SK-N-SH (cell line): ENCODE measurements at regions not wholly inside any gene's neighbourhood (a gene's known extent, or its start where the extent isn't known, plus 50 kb on each side); places are given as distances from the start of the nearest gene placed in this dataset.

Experiments used
- CTCF ChIA-PET: fragments of 300-600, 350-600 bp; formaldehyde crosslinking; extraction: SDS; loops from one replicate; lab custom pipeline; 2021; lab: Yijun Ruan, JAX
- POLR2A ChIA-PET: fragments of 350-600 bp; sonication (Branson Sonifier 250); formaldehyde crosslinking; extraction: SDS; loops from one replicate; lab custom pipeline; 2020; ENCODE audit warnings: antibody characterized with exemption, inconsistent platforms; lab: Yijun Ruan, JAX
- DNase-seq: peaks from one replicate; pipeline ENCODE4 v3.0.0; 2012
- H2AFZ ChIP-seq: fragments of 200-600 bp; sonication (generic); 2 replicates; pipeline ENCODE4 v1.8.1; 2016; ENCODE audit warnings: antibody characterized with exemption, mild to moderate bottlenecking, low read depth
- H3F3A ChIP-seq: fragments of 200-600 bp; sonication (generic); replicated peaks from 2 replicates; pipeline ENCODE3; 2016; ENCODE audit warnings: antibody characterized with exemption, mild to moderate bottlenecking; ENCODE audit not compliant: insufficient read depth
- H3K27ac ChIP-seq, 2 experiments: fragments of 200-500 bp in 1 of 2; fragments of 200-600 bp in 1 of 2; sonication (Bioruptor generic) in 1 of 2; sonication (generic), shearing (Covaris generic) in 1 of 2; 2 replicates each; pipeline versions ENCODE4 v1.5.1 to v1.6.1; 2014 to 2016; ENCODE audit warnings: low read depth in 2 of 2, inconsistent platforms in 1 of 2, low read length in 1 of 2, mild to moderate bottlenecking in 1 of 2, mixed read lengths in 1 of 2
- H3K27me3 ChIP-seq: fragments of 200-600 bp; sonication (generic), shearing (Covaris generic); 2 replicates; pipeline ENCODE4 v1.6.1; 2016; ENCODE audit warnings: mixed run types; ENCODE audit not compliant: insufficient read depth
- H3K36me3 ChIP-seq, 2 experiments: fragments of 200-500 bp in 1 of 2; fragments of 200-600 bp in 1 of 2; sonication (Bioruptor generic) in 1 of 2; sonication (generic) in 1 of 2; replicated peaks in 1 of 2; 2 replicates each; pipeline versions ENCODE3 to v1.5.1; 2014 to 2016; ENCODE audit warnings: low read length in 1 of 2, mild to moderate bottlenecking in 1 of 2; ENCODE audit not compliant: insufficient read depth in 2 of 2, control insufficient read depth in 1 of 2
- H3K4me1 ChIP-seq, 2 experiments: fragments of 200-500 bp in 1 of 2; fragments of 200-600 bp in 1 of 2; sonication (Bioruptor generic) in 1 of 2; sonication (generic), shearing (Covaris generic) in 1 of 2; 2 replicates each; pipeline versions ENCODE4 v1.5.1 to v1.6.1; 2014 to 2016; ENCODE audit warnings: low read depth in 1 of 2, low read length in 1 of 2, mixed run types in 1 of 2; ENCODE audit not compliant: insufficient read depth in 2 of 2, control insufficient read depth in 1 of 2
- H3K4me2 ChIP-seq: fragments of 200-600 bp; sonication (generic), shearing (Covaris generic); 2 replicates; pipeline ENCODE4 v1.6.1; 2017; ENCODE audit warnings: mixed run types
- H3K4me3 ChIP-seq, 2 experiments: fragments of 200-500 bp in 1 of 2; fragments of 200-600 bp in 1 of 2; sonication (Bioruptor generic) in 1 of 2; sonication (generic), shearing (Covaris generic) in 1 of 2; 2 replicates each; pipeline versions ENCODE4 v1.5.1 to v1.8.1; 2014 to 2016; ENCODE audit warnings: low read depth in 2 of 2, inconsistent platforms in 1 of 2, low read length in 1 of 2, mild to moderate bottlenecking in 1 of 2, mixed read lengths in 1 of 2, moderate library complexity in 1 of 2
- H3K79me2 ChIP-seq: fragments of 200-600 bp; sonication (generic); 2 replicates; pipeline ENCODE4 v1.8.1; 2017; ENCODE audit warnings: mild to moderate bottlenecking; ENCODE audit not compliant: insufficient read depth
- H3K9ac ChIP-seq: fragments of 200-600 bp; sonication (generic); 2 replicates; pipeline ENCODE4 v1.6.1; 2017; ENCODE audit warnings: mixed run types
- H3K9me2 ChIP-seq: fragments of 200-600 bp; sonication (generic); 2 replicates; pipeline ENCODE4 v1.6.1; 2017; ENCODE audit warnings: mixed run types
- H3K9me3 ChIP-seq: fragments of 200-600 bp; sonication (generic); 2 replicates; pipeline ENCODE4 v1.6.1; 2017; ENCODE audit warnings: mixed run types, mild to moderate bottlenecking, moderate library complexity
- H4K20me1 ChIP-seq: fragments of 200-600 bp; sonication (generic); 2 replicates; pipeline ENCODE4 v1.6.1; 2017; ENCODE audit warnings: mild to moderate bottlenecking, mixed run types; ENCODE audit not compliant: insufficient read depth
- CHD2 ChIP-seq: fragments of 150-350 bp; IDR thresholded peaks from 2 replicates; pipeline ENCODE4 v1.6.1; 2018; ENCODE audit warnings: low read length; ENCODE audit not compliant: partially characterized antibody
- EP300 ChIP-seq, 2 experiments: IDR thresholded peaks; 2 replicates each; pipeline versions ENCODE4 v1.4.0 to v1.6.1; 2012; ENCODE audit warnings: borderline replicate concordance in 1 of 2, low read depth in 1 of 2, low read length in 1 of 2
- EZH2phosphoT487 ChIP-seq: fragments of 200-600 bp; sonication (generic); IDR thresholded peaks from 2 replicates; pipeline ENCODE4 v1.6.1; 2017; ENCODE audit warnings: low read depth, mixed run types, mild to moderate bottlenecking, antibody characterized with exemption, moderate library complexity, borderline replicate concordance
- FOSL2 ChIP-seq: IDR thresholded peaks from 2 replicates; pipeline ENCODE4 v1.4.0; 2012; ENCODE audit warnings: low read depth, mild to moderate bottlenecking, moderate library complexity, borderline replicate concordance
- FOXM1 ChIP-seq: IDR thresholded peaks from 2 replicates; pipeline ENCODE4 v1.4.0; 2012; ENCODE audit warnings: low read depth, mild to moderate bottlenecking
- GABPA ChIP-seq: IDR thresholded peaks from 2 replicates; pipeline ENCODE4 v1.4.0; 2012; ENCODE audit warnings: low read depth, mild to moderate bottlenecking
- GATA2 ChIP-seq: sonication (generic); formaldehyde crosslinking; IDR thresholded peaks from 2 replicates; pipeline ENCODE4 v1.5.0; 2020; ENCODE audit warnings: mild to moderate bottlenecking, missing genetic modification reagents
- IRF3 ChIP-seq: fragments of 150-350 bp; IDR thresholded peaks from 2 replicates; pipeline ENCODE4 v1.6.1; 2016; ENCODE audit warnings: mild to moderate bottlenecking, low read depth, low read length
- JUND ChIP-seq: IDR thresholded peaks from 2 replicates; pipeline ENCODE4 v1.4.0; 2012
- MEF2A ChIP-seq: IDR thresholded peaks from 2 replicates; pipeline ENCODE4 v1.4.0; 2012; ENCODE audit warnings: low read depth, borderline replicate concordance
- MXI1 ChIP-seq: IDR thresholded peaks from 2 replicates; pipeline ENCODE4 v1.6.1; 2012; ENCODE audit warnings: mild to moderate bottlenecking, low read depth, low read length, improper control_type of control experiment
- NRF1 ChIP-seq: IDR thresholded peaks from 2 replicates; pipeline ENCODE4 v1.6.1; 2012; ENCODE audit warnings: low read depth, mild to moderate bottlenecking, low read length
- POLR2AphosphoS5 ChIP-seq: IDR thresholded peaks from 2 replicates; pipeline ENCODE4 v1.6.1; 2012; ENCODE audit warnings: low read depth, low read length
- RFX5 ChIP-seq: IDR thresholded peaks from 2 replicates; pipeline ENCODE4 v1.6.1; 2012; ENCODE audit warnings: mild to moderate bottlenecking, improper control_type of control experiment, low read length
- RXRA ChIP-seq: IDR thresholded peaks from 2 replicates; pipeline ENCODE4 v1.4.0; 2012; ENCODE audit warnings: low read depth, mild to moderate bottlenecking, borderline replicate concordance
- SMC3 ChIP-seq: IDR thresholded peaks from 2 replicates; pipeline ENCODE4 v1.6.1; 2012; ENCODE audit warnings: low read depth, low read length, improper control_type of control experiment
- USF1 ChIP-seq: IDR thresholded peaks from 2 replicates; pipeline ENCODE4 v1.4.0; 2012; ENCODE audit warnings: low read depth, borderline replicate concordance
- USF2 ChIP-seq: fragments of 150-350 bp; IDR thresholded peaks from 2 replicates; pipeline ENCODE4 v1.6.1; 2017; ENCODE audit warnings: antibody characterized with exemption, low read length, low read depth, borderline replicate concordance
- WGBS: methylation state at CpG from one replicate; pipeline ENCODE4 v1.1.6; 2017; ENCODE audit warnings: low lambda C conversion rate; 5-methylcytosine and 5-hydroxymethylcytosine counted together

- H3K36me3 ChIP-seq, result no peaks in the 10 kb centered on the region
- H3K9ac ChIP-seq, result no peak overlapping the region
- H3K79me2 ChIP-seq, result no peaks in the 10 kb centered on the region
- H3K4me2 ChIP-seq, result no peak overlapping the region
- ChIA-PET CTCF (no interaction called here), POLR2A (no interaction called here)
- H3K9me2 ChIP-seq, result no peaks in the 10 kb centered on the region
- no peaks in the 10 kb centered on the region for H4K20me1 ChIP-seq
- H3K27ac ChIP-seq, result no peak overlapping the region
- no peaks in the 10 kb centered on the region for H3F3A ChIP-seq
- 4% methylated on average over 1 of the region's 1 CpG for WGBS
- TF ChIP-seq JUND, result no peak
- no peak for TF ChIP-seq GABPA
- TF ChIP-seq FOXM1, result no peak
- no peak for TF ChIP-seq POLR2AphosphoS5
- no peak for TF ChIP-seq GATA2 (CRISPR knock-in tag)
- TF ChIP-seq FOSL2, result no peak
- H3K4me3 ChIP-seq, result no peak overlapping the region
- no peak overlapping the region for H2AFZ ChIP-seq
- H3K9me3 ChIP-seq, result no peaks in the 10 kb centered on the region
- H3K4me1 ChIP-seq, result no peaks in the 10 kb centered on the region
- H3K27me3 ChIP-seq, result no peaks in the 10 kb centered on the region
- DNase-seq, result no peak
Observed at GRCh38 chr14:84770030-84770429, 759.9 kb upstream of the FLRT2 start.

GRCh38 chr14:84777356-84777755 is 752.6 kb upstream of the FLRT2 start:
- Histone ChIP-seq H3K79me2 (no peaks in the 10 kb centered on the region), H3F3A (no peaks in the 10 kb centered on the region), H3K9me2 (no peaks in the 10 kb centered on the region), H3K4me1 (no peaks in the 10 kb centered on the region), H3K27me3 (no peaks in the 10 kb centered on the region), H3K9me3 (no peaks in the 10 kb centered on the region), H3K4me3 (no peak overlapping the region), H2AFZ (no peak overlapping the region), H3K4me2 (no peak overlapping the region), H3K9ac (no peak overlapping the region), H4K20me1 (no peaks in the 10 kb centered on the region), H3K36me3 (no peaks in the 10 kb centered on the region), H3K27ac (no peak overlapping the region)
- TF ChIP-seq USF1, result no peak
- TF ChIP-seq RXRA, result no peak
- TF ChIP-seq MEF2A, result no peak
- no peak for TF ChIP-seq GATA2 (CRISPR knock-in tag)
- TF ChIP-seq USF2, result no peak
- TF ChIP-seq EZH2phosphoT487, result no peak
- no peak for TF ChIP-seq NRF1
- no peak for TF ChIP-seq FOSL2
- no peak for TF ChIP-seq SMC3
- TF ChIP-seq POLR2AphosphoS5, result no peak
- TF ChIP-seq MXI1, result no peak
- no peak for TF ChIP-seq EP300 (IDR thresholded peaks at IDR 0.05; ENCODE audit: borderline replicate concordance in 1 of 2, low read depth in 1 of 2, low read length in 1 of 2)
- TF ChIP-seq RFX5, result no peak
- TF ChIP-seq IRF3, result no peak
- TF ChIP-seq CHD2, result no peak
- DNase-seq, result no peak
- WGBS, result 0% methylated on average over 2 of the region's 2 CpGs
- CTCF ChIA-PET, result no interaction called here
- POLR2A ChIA-PET, result no interaction called here
